GM18951 (cell line): ENCODE measurements at regions not wholly inside any gene's neighbourhood (a gene's known extent, or its start where the extent isn't known, plus 50 kb on each side); places are given as distances from the start of the nearest gene placed in this dataset.

ENCODE experiments used
- POLR2A ChIP-seq: IDR thresholded peaks from 4 replicates; pipeline ENCODE4 v1.6.1; 2011; ENCODE audit warnings: mild to moderate bottlenecking; ENCODE audit not compliant: insufficient read length, insufficient read depth; ENCODE audit errors: extremely low read depth
- in situ Hi-C: fragments of 300-500 bp; cut with MboI; formaldehyde crosslinking; loops from one replicate; pipeline ENCODE4 v1.12.0; 2022; ENCODE audit warnings: low sequenced_read_pairs, mixed read lengths, inconsistent platforms; ENCODE audit not compliant: unreplicated experiment

GRCh38 chr12:85630851-85631250, 205.4 kb downstream of the RASSF9 start:
- no peak for TF ChIP-seq POLR2A
- in situ Hi-C loops: no loop called here

- no peak for TF ChIP-seq POLR2A
- in situ Hi-C loops: no loop called here
Observed at GRCh38 chr12:85632390-85632789, 203.8 kb downstream of the RASSF9 start.

DNA sequence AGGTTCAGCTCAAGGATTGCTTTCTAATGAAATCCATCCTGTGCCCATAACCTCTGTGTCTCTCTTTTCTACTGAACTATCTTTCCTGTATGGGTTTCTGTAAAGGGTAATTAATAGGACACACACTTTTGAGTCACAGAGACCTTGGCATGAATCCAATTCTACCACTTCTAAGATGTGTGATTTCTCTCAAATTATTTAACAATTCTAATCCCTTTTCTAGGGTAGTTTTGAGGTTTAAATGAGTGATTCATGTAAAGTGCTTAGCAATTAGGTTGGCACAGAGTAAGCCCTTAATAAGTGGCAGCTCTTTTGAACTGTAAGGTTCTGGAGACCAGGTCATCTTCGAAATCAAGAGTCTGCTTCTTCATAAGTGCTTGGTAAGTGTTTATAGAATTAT, 202.7 kb downstream of the RASSF9 start:
- no peak for TF ChIP-seq POLR2A
- in situ Hi-C loops: no loop called here

- in situ Hi-C loops: no loop called here
Observed at GRCh38 chr12:85639834-85640233, 196.4 kb downstream of the RASSF9 start.

GRCh38 chr12:85641796-85642195, 194.4 kb downstream of the RASSF9 start:
- in situ Hi-C loops: no loop called here
- TF ChIP-seq POLR2A: no peak

More at GRCh38 chr12:85639834-85640233, 196.4 kb downstream of the RASSF9 start:
- TF ChIP-seq POLR2A: no peak

GRCh38 chr12:85642288-85642687, 193.9 kb downstream of the RASSF9 start:
- TF ChIP-seq POLR2A: no peak
- in situ Hi-C loops: no loop called here

GRCh38 chr12:85642808-85643207, 193.4 kb downstream of the RASSF9 start:
- in situ Hi-C loops: no loop called here
- TF ChIP-seq POLR2A: no peak

DNA sequence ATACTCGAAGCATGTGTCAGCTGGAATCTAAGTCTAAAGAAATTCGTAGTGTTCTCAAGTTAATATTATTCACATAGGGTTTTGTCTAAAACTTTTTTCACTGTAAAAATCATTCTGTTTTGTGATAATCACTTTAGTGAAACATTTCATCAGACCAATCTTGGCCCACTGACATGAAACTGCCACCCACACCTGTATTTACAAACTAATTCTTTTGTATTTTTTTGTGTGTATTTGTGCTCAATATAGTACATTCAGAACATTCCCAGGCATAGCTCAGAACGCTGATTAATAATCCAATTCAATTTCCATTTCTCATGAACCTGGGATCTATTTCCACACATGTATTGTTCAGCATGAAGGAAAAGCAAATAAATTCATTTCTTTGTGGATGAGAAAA, 191.7 kb downstream of the RASSF9 start:
- in situ Hi-C loops: no loop called here
- no peak for TF ChIP-seq POLR2A

- TF ChIP-seq POLR2A: no peak
- in situ Hi-C loops: no loop called here
Observed at GRCh38 chr12:85653731-85654455, 182.3 kb downstream of the RASSF9 start.

GRCh38 chr12:85654456-85654840, 181.8 kb downstream of the RASSF9 start:
- no peak for TF ChIP-seq POLR2A
- in situ Hi-C loops: no loop called here

DNA sequence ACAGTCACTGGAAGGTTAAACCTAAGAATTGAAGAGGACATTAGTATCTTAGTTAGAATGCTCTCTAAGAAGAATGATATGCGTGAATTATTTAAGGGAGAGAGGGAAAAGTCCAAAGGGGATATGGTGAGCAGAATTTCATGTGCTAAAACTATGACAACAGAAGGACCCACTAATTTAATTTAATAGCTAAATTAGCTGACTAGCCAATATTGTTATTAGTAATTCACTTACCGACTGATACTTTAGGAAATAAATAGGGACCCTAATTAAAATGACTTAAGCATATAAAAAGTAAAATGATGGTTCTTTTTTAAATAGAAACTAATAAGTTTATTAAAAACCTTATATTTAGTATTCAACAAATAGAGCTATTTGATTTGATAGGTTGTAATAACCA, 179.6 kb downstream of the RASSF9 start:
- TF ChIP-seq POLR2A: no peak
- in situ Hi-C loops: no loop called here

DNA sequence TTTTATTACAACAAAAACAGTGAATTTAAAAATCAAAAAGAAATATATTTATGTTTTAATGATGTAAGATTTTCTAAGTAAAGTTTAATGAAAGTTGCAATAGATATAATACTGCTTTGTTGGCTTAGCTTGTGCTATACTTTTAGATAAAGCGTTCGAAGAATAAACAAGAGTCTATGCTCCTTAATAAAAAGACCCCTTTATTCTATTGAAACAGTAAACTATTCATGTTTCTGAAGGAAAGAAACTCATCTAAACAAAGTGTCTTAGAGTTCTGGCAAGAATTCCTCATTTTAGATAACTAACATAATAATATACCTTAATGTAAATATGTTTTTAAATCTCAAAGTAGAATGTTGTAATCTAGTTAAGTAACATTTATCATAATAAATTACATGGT, 179.0 kb downstream of the RASSF9 start:
- in situ Hi-C loops: no loop called here
- no peak for TF ChIP-seq POLR2A

DNA sequence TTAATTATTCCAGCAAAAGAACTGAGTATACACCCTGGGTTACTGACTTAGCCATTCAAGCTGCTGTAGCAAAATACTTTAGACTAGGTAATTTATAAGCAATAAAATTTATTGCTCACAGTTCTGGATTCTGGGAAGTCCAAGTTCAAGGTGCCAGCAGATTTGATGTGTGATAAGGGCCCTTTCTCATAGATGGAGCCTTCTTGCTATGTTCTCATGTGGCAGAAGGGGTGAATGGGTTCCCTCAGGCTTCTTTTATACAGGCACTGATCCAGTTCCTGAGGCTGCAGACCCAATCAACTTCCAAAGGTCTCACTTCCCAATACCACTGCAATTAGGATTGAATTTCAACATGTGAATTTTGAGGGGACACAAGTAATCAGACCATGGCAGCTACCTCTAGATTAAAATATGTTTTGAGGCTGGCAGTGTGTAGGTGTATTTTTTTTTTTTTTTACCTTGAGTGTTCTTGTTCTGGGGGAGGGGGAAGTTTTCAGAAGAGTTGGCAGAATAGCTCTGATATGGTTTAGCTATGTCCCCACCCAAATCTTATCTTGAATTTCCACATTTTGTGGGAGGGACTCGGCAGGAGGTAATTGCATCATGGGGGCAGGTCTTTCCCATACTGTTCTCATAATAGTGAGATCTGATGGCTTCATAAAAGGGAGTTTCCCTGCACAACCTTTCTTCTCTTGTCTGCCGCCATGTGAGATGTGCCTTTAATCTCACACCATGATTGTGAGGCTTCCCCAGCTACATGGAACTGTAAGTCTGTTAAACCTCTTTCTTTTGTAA, 178.2 kb downstream of the RASSF9 start:
- no peak for TF ChIP-seq POLR2A
- in situ Hi-C loops: no loop called here

GRCh38 chr12:85659754-85660530, 176.3 kb downstream of the RASSF9 start:
- TF ChIP-seq POLR2A: no peak
- in situ Hi-C loops: no loop called here
